SU-DHL-6 (cell line): ENCODE measurements at regions not wholly inside any gene's neighbourhood (a gene's known extent, or its start where the extent isn't known, plus 50 kb on each side); places are given as distances from the start of the nearest gene placed in this dataset.

ENCODE experiments used
- H2AFZ ChIP-seq: fragments of 200-600 bp; sonication (generic); 2 replicates; pipeline ENCODE4 v1.6.1; 2014; ENCODE audit warnings: low read depth, mild to moderate bottlenecking, moderate library complexity, mixed read lengths, antibody characterized with exemption, low read length; ENCODE audit not compliant: severe bottlenecking
- H3F3A ChIP-seq: fragments of 200-600 bp; shearing (Covaris generic); 2 replicates; pipeline ENCODE4 v1.6.0; 2016; ENCODE audit warnings: antibody characterized with exemption, mild to moderate bottlenecking; ENCODE audit not compliant: insufficient read depth
- H3K27ac ChIP-seq: fragments of 200-600 bp; sonication (generic); 2 replicates; pipeline ENCODE4 v1.5.1; 2016; ENCODE audit warnings: low read depth, mild to moderate bottlenecking, low read length, moderate library complexity, mixed read lengths
- H3K27me3 ChIP-seq: fragments of 200-600 bp; sonication (generic), shearing (Covaris generic); 2 replicates; pipeline ENCODE4 v1.6.0; 2014; ENCODE audit warnings: mild to moderate bottlenecking, low read length
- H3K36me3 ChIP-seq: fragments of 200-600 bp; sonication (generic); 2 replicates; pipeline ENCODE4 v1.6.1; 2014; ENCODE audit warnings: mild to moderate bottlenecking, low read length, mixed read lengths
- H3K4me2 ChIP-seq: fragments of 300-600, 200-600 bp; shearing (Covaris generic), sonication (generic); 2 replicates; pipeline ENCODE4 v1.6.0; 2014; ENCODE audit warnings: low read length, low read depth, mild to moderate bottlenecking; ENCODE audit not compliant: poor library complexity, severe bottlenecking
- H3K4me3 ChIP-seq: fragments of 200-600 bp; sonication (generic); 2 replicates; pipeline ENCODE4 v1.5.1; 2014; ENCODE audit warnings: antibody characterized with exemption, low read length, mild to moderate bottlenecking, mixed read lengths; ENCODE audit not compliant: insufficient read depth, poor library complexity, severe bottlenecking
- H3K79me2 ChIP-seq: fragments of 200-600 bp; sonication (generic); 2 replicates; pipeline ENCODE4 v1.6.1; 2014; ENCODE audit warnings: mild to moderate bottlenecking, low read length, moderate library complexity; ENCODE audit not compliant: insufficient read depth
- H3K9ac ChIP-seq: fragments of 200-600 bp; sonication (generic); 2 replicates; pipeline ENCODE4 v1.7.0; 2014; ENCODE audit warnings: mild to moderate bottlenecking, low read length
- H3K9me2 ChIP-seq: fragments of 200-600 bp; sonication (generic); replicated peaks from 2 replicates; pipeline ENCODE4 v1.6.1; 2014; ENCODE audit warnings: low read length; ENCODE audit not compliant: insufficient read depth
- H3K9me3 ChIP-seq: fragments of 200-600 bp; sonication (generic); 2 replicates; pipeline ENCODE4 v1.6.1; 2014; ENCODE audit warnings: low read length, mixed read lengths; ENCODE audit not compliant: insufficient read depth
- H4K20me1 ChIP-seq: fragments of 200-600 bp; sonication (generic); 2 replicates; pipeline ENCODE4 v1.6.1; 2014; ENCODE audit warnings: low read depth, mild to moderate bottlenecking, antibody characterized with exemption, low read length, moderate library complexity, mixed read lengths
- CTCF ChIP-seq: fragments of 200-600 bp; sonication (generic); IDR thresholded peaks from one replicate; pipeline ENCODE4 v1.5.1; 2017; ENCODE audit warnings: antibody characterized with exemption, mild to moderate bottlenecking, low read length, moderate library complexity; ENCODE audit not compliant: insufficient read depth, poor library complexity, severe bottlenecking
- EZH2phosphoT487 ChIP-seq: fragments of 200-600 bp; sonication (generic), shearing (Covaris generic); conservative IDR thresholded peaks from 2 replicates; pipeline ENCODE4 v1.6.1; 2018; ENCODE audit warnings: mild to moderate bottlenecking, antibody characterized with exemption, low read length, moderate library complexity, mixed read lengths

- H3K4me3 ChIP-seq = no peak overlapping the region
- no peak overlapping the region for H3K9ac ChIP-seq
These were observed 69.0 kb downstream of the PYDC2 start for GRCh38 chr3:191529992-191530391.

GRCh38 chr3:191531434-191531972 lies 70.5 kb downstream of the PYDC2 start:
- H3K9me2 ChIP-seq = no peaks in the 10 kb centered on the region
- H3K27me3 ChIP-seq = no peaks in the 10 kb centered on the region
- no peaks in the 10 kb centered on the region for H3K36me3 ChIP-seq
- no peak for TF ChIP-seq CTCF
- no peak for TF ChIP-seq EZH2phosphoT487
- no peak overlapping the region for H2AFZ ChIP-seq
- H3K9ac ChIP-seq = no peak overlapping the region
- H3K9me3 ChIP-seq = no peaks in the 10 kb centered on the region
- H3K4me3 ChIP-seq = no peak overlapping the region
- H3K4me2 ChIP-seq = no peak overlapping the region
- no peaks in the 10 kb centered on the region for H4K20me1 ChIP-seq
- H3F3A ChIP-seq = no peaks in the 10 kb centered on the region
- no peak overlapping the region for H3K27ac ChIP-seq
- no peaks in the 10 kb centered on the region for H3K79me2 ChIP-seq

More at GRCh38 chr3:191529992-191530391, 69.0 kb downstream of the PYDC2 start:
- Histone ChIP-seq H2AFZ (no peak overlapping the region), H3K9me2 (no peaks in the 10 kb centered on the region), H3K27ac (no peak overlapping the region), H3K9me3 (no peaks in the 10 kb centered on the region), H3K4me2 (no peak overlapping the region), H4K20me1 (no peaks in the 10 kb centered on the region), H3K79me2 (no peaks in the 10 kb centered on the region), H3K27me3 (no peaks in the 10 kb centered on the region), H3F3A (no peaks in the 10 kb centered on the region), H3K36me3 (no peaks in the 10 kb centered on the region)
- TF ChIP-seq CTCF = no peak
- TF ChIP-seq EZH2phosphoT487 = no peak

- no peak for TF ChIP-seq EZH2phosphoT487
- no peak for TF ChIP-seq CTCF
- Histone ChIP-seq H3K27ac (no peak overlapping the region), H3F3A (no peaks in the 10 kb centered on the region), H3K27me3 (no peaks in the 10 kb centered on the region), H2AFZ (no peak overlapping the region), H3K36me3 (no peaks in the 10 kb centered on the region), H3K4me2 (no peak overlapping the region), H3K9ac (no peak overlapping the region), H3K4me3 (no peak overlapping the region), H4K20me1 (no peaks in the 10 kb centered on the region), H3K79me2 (no peaks in the 10 kb centered on the region), H3K9me3 (no peaks in the 10 kb centered on the region), H3K9me2 (no peaks in the 10 kb centered on the region)
These were observed 82.1 kb downstream of the PYDC2 start for GRCh38 chr3:191543018-191543417.
